ENCODE measurements at regions not wholly inside any gene's neighbourhood (a gene's known extent, or its start where the extent isn't known, plus 50 kb on each side); places are given as distances from the start of the nearest gene placed in this dataset.

DNA sequence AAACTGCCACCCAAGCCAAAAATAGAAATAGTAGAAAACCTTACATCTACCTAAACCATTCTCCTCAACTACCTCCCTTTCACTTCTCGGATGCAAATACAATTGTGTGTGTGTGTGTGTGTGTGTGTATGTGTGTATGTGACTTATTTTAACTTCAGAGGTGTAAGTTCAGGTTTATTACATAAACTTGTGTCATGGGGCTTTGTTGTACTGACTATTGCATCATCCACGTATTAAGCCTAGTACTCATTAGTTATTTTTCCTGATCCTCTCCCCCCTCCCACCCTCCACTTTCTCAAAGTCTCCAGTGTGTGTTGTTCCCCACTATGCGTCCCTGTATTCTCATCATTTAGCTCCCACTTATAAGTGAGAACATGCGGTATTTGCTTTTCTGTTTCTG lies 592.5 kb upstream of the ATP2B1 start:
- Histone ChIP-seq H4K20me1 (no peaks in the 10 kb centered on the region), H3K4me3 (no peak overlapping the region), H3K4me2 (no peak overlapping the region), H3K9ac (no peak overlapping the region), H3K36me3 (no peaks in the 10 kb centered on the region), H3K27ac (no peak overlapping the region), H3K9me3 (replicated peaks in 1 of 11) (no peaks in the 10 kb centered on the region; a peak in 1 of 22 replicates), H3K27me3 (0 out of 22 replicates have a peak, but pooled peaks cover 0 to 3% (median 0%) of the 10 kb centered on the region in 11 experiments), H3K4me1 (peaks cover 14 to 23% (median 20%) of the 10 kb centered on the region in 10 experiments; a peak in 19 of 20 replicates)
- 0 out of 22 replicates have a peak, but pooled peaks of 1 of the 11 experiments have one; percentile 14 for TF ChIP-seq Cebpa-rat (IDR thresholded peaks at IDR 0.05)

DNA sequence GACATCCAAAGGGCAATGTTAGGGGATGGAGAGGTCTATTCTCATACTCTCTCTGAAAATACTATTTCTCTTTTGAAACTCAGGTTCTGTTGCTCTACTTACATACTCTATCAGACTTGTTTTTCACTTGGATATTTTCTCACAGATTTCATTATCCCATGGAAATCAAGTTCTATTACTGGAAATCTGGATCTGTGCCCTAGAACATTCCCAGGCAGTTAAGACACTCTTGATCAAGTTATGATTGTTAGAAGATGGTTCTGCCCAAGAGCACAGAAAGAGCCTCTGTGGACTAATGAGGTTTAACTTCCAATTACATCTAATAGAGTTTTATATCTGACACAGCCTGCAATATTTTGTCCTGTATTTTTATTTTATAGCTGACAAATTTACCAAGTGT lies 591.0 kb upstream of the ATP2B1 start:
- H3K27ac ChIP-seq: peak overlapping the region in 1 of 11 experiments; percentile 7; a peak in 1 of 22 replicates
- H3K9ac ChIP-seq: no peak overlapping the region
- 0 out of 22 replicates have a peak, but pooled peaks cover 0 to 3% (median 0%) of the 10 kb centered on the region in 11 experiments for H3K27me3 ChIP-seq

GRCh38 chr12:90299121-90299520 lies 590.5 kb upstream of the ATP2B1 start:
- TF ChIP-seq Cebpa-rat (IDR thresholded peaks at IDR 0.05): no peak
- H3K4me3 ChIP-seq: no peak overlapping the region
- H3K36me3 ChIP-seq: no peaks in the 10 kb centered on the region
- H3K4me1 ChIP-seq: peaks cover 14 to 23% (median 20%) of the 10 kb centered on the region in 10 experiments; a peak in 19 of 20 replicates
- no peaks in the 10 kb centered on the region; a peak in 1 of 22 replicates for H3K9me3 ChIP-seq (replicated peaks in 1 of 11)
- peak overlapping the region in 2 of 11 experiments; percentile 7 to 17; a peak in 1 of 22 replicates for H3K27ac ChIP-seq
- H3K9ac ChIP-seq: no peak overlapping the region
- H3K27me3 ChIP-seq: 0 out of 22 replicates have a peak, but pooled peaks cover 0 to 3% (median 0%) of the 10 kb centered on the region in 11 experiments
- no peaks in the 10 kb centered on the region for H4K20me1 ChIP-seq
- peak overlapping the region; percentile 4 to 80 (median 62); a peak in 21 of 22 replicates for H3K4me2 ChIP-seq

More for the DNA sequence above, 591.0 kb upstream of the ATP2B1 start:
- Histone ChIP-seq H3K4me2 (peak overlapping the region; percentile 4 to 80 (median 62)), H3K4me1 (peaks cover 14 to 23% (median 20%) of the 10 kb centered on the region in 10 experiments; a peak in 19 of 20 replicates), H4K20me1 (no peaks in the 10 kb centered on the region), H3K4me3 (no peak overlapping the region), H3K36me3 (no peaks in the 10 kb centered on the region), H3K9me3 (replicated peaks in 1 of 11) (no peaks in the 10 kb centered on the region; a peak in 1 of 22 replicates)
- no peak for TF ChIP-seq Cebpa-rat (IDR thresholded peaks at IDR 0.05)

DNA sequence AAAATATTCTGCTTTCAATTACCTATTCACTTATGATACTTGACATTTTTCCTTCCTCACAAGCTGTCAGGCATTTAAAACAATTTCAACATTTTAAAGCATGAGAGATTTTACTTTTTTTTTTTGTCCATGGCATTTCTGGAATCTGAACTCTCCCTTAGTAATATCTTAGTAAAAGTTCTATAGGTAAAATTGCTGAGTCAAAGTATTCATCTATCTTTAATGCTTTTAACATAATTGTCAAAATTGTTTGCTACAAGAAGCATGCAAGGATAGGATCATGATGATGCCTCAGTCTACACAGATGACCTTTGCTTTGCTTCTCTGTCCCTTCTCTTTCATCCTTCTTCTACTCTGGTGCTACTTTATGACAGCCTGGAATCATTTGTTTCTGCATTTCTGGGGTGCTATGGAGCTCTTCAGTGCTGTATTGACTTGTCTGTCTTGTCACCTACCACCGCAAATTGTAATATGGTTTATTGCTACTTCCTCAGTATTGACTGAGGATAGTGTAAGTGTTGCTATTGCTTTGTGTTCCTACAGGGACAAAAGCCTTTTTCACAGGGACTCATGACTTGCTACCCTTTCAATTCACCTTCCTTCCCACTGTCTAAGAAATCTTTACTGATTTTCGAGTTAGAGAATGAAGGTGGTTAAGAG lies 589.8 kb upstream of the ATP2B1 start:
- H3K4me2 ChIP-seq: peak overlapping the region; percentile 4 to 80 (median 62); a peak in 18 of 22 replicates
- peaks cover 14 to 23% (median 20%) of the 10 kb centered on the region in 10 experiments; a peak in 19 of 20 replicates for H3K4me1 ChIP-seq
- no peak overlapping the region for H3K9ac ChIP-seq
- no peaks in the 10 kb centered on the region for H4K20me1 ChIP-seq
- H3K36me3 ChIP-seq: no peaks in the 10 kb centered on the region
- no peak overlapping the region for H3K4me3 ChIP-seq
- H3K9me3 ChIP-seq (replicated peaks in 1 of 11): no peaks in the 10 kb centered on the region; a peak in 1 of 22 replicates
- H3K27me3 ChIP-seq: 0 out of 22 replicates have a peak, but pooled peaks cover 0 to 3% (median 0%) of the 10 kb centered on the region in 11 experiments
- H3K27ac ChIP-seq: 0 out of 22 replicates have a peak overlapping the region, but pooled peaks of 1 of the 11 experiments have one; percentile 17
- TF ChIP-seq Cebpa-rat (IDR thresholded peaks at IDR 0.05): no peak

DNA sequence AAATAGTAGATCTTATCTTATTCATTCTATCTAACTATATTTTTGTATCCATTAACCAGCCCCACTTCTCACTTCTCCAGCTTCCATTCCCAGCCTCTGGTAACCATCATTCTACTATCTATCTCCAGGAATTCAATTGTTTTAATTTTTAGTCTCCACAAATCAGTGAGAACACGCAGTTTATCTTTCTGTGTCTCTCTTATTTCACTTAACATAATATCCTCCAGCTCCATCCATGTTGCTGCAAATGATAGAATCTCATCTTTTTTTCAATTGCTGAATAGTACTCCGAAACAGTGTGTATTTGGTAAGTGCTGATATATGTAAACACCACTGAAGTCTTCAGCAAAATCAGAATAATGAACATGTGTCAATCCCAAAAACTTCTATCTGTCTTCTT lies 587.2 kb upstream of the ATP2B1 start:
- no peak for TF ChIP-seq Cebpa-rat (IDR thresholded peaks at IDR 0.05)
- Histone ChIP-seq H3K4me3 (no peak overlapping the region), H3K4me2 (no peak overlapping the region), H3K36me3 (no peaks in the 10 kb centered on the region), H4K20me1 (no peaks in the 10 kb centered on the region), H3K27me3 (0 out of 22 replicates have a peak, but pooled peaks cover 0 to 3% (median 0%) of the 10 kb centered on the region in 11 experiments), H3K4me1 (peaks cover 14 to 23% (median 20%) of the 10 kb centered on the region in 10 experiments; a peak in 19 of 20 replicates), H3K27ac (no peak overlapping the region), H3K9ac (no peak overlapping the region), H3K9me3 (replicated peaks in 1 of 11) (no peaks in the 10 kb centered on the region)

- Histone ChIP-seq H3K4me3 (no peak overlapping the region), H3K36me3 (no peaks in the 10 kb centered on the region), H3K4me2 (no peak overlapping the region), H4K20me1 (no peaks in the 10 kb centered on the region), H3K27ac (no peak overlapping the region), H3K4me1 (no peaks in the 10 kb centered on the region), H3K27me3 (no peaks in the 10 kb centered on the region), H3K9ac (no peak overlapping the region), H3K9me3 (replicated peaks in 1 of 11) (peaks cover 0 to 26% (median 10%) of the 10 kb centered on the region in 11 experiments; a peak in 14 of 22 replicates)
- no peak for TF ChIP-seq Cebpa-rat (IDR thresholded peaks at IDR 0.05)
Observed at GRCh38 chr12:90292183-90292582, 583.5 kb upstream of the ATP2B1 start.

DNA sequence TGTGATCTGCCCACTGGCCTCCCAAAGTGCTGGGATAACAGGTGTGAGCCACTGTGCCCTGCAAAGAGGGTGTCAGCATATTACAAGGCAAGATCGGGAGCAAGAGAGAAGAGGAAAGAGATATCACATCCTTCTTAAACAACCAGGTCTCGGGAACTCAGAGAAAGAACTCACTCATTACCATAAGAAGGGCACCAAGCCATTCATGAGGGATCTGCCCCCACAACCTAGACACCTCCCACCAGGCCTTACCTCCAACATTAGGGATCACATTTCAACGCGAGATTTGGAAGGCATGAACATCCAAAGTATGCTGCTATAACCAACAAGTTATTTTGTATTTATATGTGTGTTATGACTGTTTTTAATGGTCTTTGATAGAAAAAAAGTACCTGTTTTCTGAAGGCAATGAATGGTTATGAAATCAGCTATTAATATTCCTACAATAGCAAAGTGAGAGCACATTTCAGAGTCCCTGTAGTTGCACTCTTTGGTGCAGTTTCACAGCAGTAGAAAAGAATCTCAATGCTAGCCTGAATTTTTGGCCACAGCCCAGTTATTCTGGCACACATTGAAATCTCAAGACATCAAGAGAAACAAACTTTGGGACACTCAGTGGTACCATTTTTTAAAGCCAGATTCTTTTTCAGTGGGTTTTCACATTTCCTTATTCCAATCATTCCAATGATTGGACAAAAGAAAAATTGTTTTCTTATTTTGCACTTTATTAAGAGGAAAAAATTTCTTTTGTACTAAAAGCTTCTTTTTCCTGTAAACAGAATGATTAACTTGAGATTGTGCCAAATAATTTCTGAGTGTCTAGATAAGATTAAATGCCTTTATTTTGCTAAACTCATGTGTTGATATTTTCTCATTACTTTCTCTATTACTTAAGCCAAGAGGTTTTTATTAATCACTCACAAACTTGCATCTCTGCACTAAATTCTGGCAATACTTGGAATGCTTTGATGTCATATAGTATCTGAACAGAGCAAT lies 582.6 kb upstream of the ATP2B1 start:
- Histone ChIP-seq H3K27ac (no peak overlapping the region), H3K4me3 (no peak overlapping the region), H3K4me2 (no peak overlapping the region), H3K36me3 (no peaks in the 10 kb centered on the region), H3K9ac (no peak overlapping the region), H3K9me3 (replicated peaks in 1 of 11) (peaks cover 0 to 31% (median 10%) of the 10 kb centered on the region in 11 experiments; a peak in 14 of 22 replicates), H3K27me3 (no peaks in the 10 kb centered on the region), H4K20me1 (no peaks in the 10 kb centered on the region), H3K4me1 (no peaks in the 10 kb centered on the region)
- TF ChIP-seq Cebpa-rat (IDR thresholded peaks at IDR 0.05): no peak

GRCh38 chr12:90287585-90287984 lies 578.9 kb upstream of the ATP2B1 start:
- no peaks in the 10 kb centered on the region for H4K20me1 ChIP-seq
- no peak overlapping the region for H3K27ac ChIP-seq
- H3K4me3 ChIP-seq: no peak overlapping the region
- peaks cover 4 to 60% (median 18%) of the 10 kb centered on the region in 11 experiments for H3K9me3 ChIP-seq (replicated peaks in 1 of 11)
- no peak overlapping the region for H3K9ac ChIP-seq
- no peaks in the 10 kb centered on the region for H3K4me1 ChIP-seq
- H3K36me3 ChIP-seq: no peaks in the 10 kb centered on the region
- no peak for TF ChIP-seq Cebpa-rat (IDR thresholded peaks at IDR 0.05)
- H3K27me3 ChIP-seq: no peaks in the 10 kb centered on the region
- H3K4me2 ChIP-seq: no peak overlapping the region

Measured in BLaER1 treated with 17β-estradiol and CSF1 and Interleukin-3, amounts not matched to agents 10 nM and 100 nM (cell line).